GM19467 (cell line): ENCODE measurements at regions not wholly inside any gene's neighbourhood (a gene's known extent, or its start where the extent isn't known, plus 50 kb on each side); places are given as distances from the start of the nearest gene placed in this dataset.

Source experiments
- ATAC-seq: cut with Tn5 transposase; IDR thresholded peaks from one replicate; pipeline ENCODE4 v1.9.1; 2021; ENCODE audit warnings: mild to moderate bottlenecking, moderate library complexity; ENCODE audit not compliant: unreplicated experiment

- no peak for ATAC-seq
Measured at GRCh38 chr18:38944446-38945024, 1378.9 kb upstream of the CELF4 start.

GRCh38 chr18:38941711-38942561 is 1376.3 kb upstream of the CELF4 start:
- no peak for ATAC-seq

- ATAC-seq, result peak; percentile 71
Measured at GRCh38 chr18:38940863-38941531, 1375.4 kb upstream of the CELF4 start.

- peak; percentile 13 for ATAC-seq
Measured at GRCh38 chr18:38940475-38940862, 1374.9 kb upstream of the CELF4 start.

- ATAC-seq, result peak; percentile 82
Measured at GRCh38 chr18:38933910-38934510, 1368.4 kb upstream of the CELF4 start.

- ATAC-seq, result no peak
Measured at GRCh38 chr18:38933322-38933721, 1367.7 kb upstream of the CELF4 start.

- ATAC-seq, result peak; percentile 48
Measured at GRCh38 chr18:38932752-38933151, 1367.2 kb upstream of the CELF4 start.

GRCh38 chr18:38931754-38932050 is 1366.1 kb upstream of the CELF4 start:
- no peak for ATAC-seq

- ATAC-seq, result no peak
Measured at GRCh38 chr18:38930881-38931753, 1365.5 kb upstream of the CELF4 start.

- ATAC-seq, result no peak
Measured at GRCh38 chr18:38923540-38923939, 1357.9 kb upstream of the CELF4 start.

GRCh38 chr18:38923126-38923525 is 1357.5 kb upstream of the CELF4 start:
- no peak for ATAC-seq

- no peak for ATAC-seq
Measured at GRCh38 chr18:38909972-38910371, 1344.4 kb upstream of the CELF4 start.

- no peak for ATAC-seq
Measured at GRCh38 chr18:38902796-38903195, 1337.2 kb upstream of the CELF4 start.

GRCh38 chr18:38900445-38900844 is 1334.8 kb upstream of the CELF4 start:
- no peak for ATAC-seq

GRCh38 chr18:38900031-38900430 is 1334.4 kb upstream of the CELF4 start:
- ATAC-seq, result no peak

GRCh38 chr18:38899252-38899651 is 1333.7 kb upstream of the CELF4 start:
- no peak for ATAC-seq

GRCh38 chr18:38898167-38898566 is 1332.6 kb upstream of the CELF4 start:
- ATAC-seq, result no peak

- ATAC-seq, result no peak
Measured at GRCh38 chr18:38895560-38895959, 1330.0 kb upstream of the CELF4 start.

GRCh38 chr18:38887671-38888020 is 1322.0 kb upstream of the CELF4 start:
- no peak for ATAC-seq

- no peak for ATAC-seq
Measured at GRCh38 chr18:38886861-38887670, 1321.5 kb upstream of the CELF4 start.
